IPS DF 4.7 (cell line): ENCODE measurements at regions not wholly inside any gene's neighbourhood (a gene's known extent, or its start where the extent isn't known, plus 50 kb on each side); places are given as distances from the start of the nearest gene placed in this dataset.

Source experiments
- DNase-seq: peaks from one replicate; pipeline ENCODE4 v3.0.0-alpha.2; 2013; ENCODE audit warnings: low spot score; ENCODE audit errors: extremely low read depth

DNA sequence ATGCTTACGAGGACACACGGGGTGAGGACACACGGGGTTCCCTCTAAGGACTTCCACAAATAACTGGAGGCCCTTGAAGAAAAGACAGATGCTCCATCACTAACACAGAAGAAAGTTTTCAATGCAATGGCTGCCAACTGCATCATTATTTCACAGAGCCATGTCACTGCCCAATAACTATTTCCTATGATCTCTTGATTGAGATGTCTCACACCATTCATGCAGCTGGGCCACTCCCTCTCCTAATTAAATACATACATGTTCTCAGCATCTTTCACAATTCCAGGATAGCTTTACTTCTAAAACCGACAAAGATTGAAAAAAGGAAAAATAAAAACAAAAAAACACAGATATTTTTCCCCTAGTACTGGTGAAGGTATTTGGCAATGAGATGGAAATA lies 650.8 kb downstream of the SEMA5A start:
- DNase-seq = no peak

DNA sequence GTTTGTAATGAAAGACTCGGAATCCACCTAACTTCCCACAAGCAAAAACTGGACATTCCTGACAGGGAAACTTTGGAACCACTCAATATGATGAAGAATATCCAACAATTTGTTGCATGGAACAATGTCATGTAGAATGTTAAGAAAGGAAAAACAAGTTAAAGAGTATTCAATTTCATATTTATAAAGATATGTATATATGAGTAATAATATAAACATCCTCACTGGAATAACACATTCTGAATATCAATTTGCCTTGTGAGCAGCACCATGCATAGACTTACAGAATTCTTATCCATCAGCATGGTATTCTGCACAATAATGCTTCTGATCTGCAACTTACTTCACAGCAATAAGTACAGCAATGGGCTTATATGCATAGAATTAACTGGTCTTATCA lies 650.3 kb downstream of the SEMA5A start:
- no peak for DNase-seq

- DNase-seq = no peak
These were observed 648.6 kb downstream of the SEMA5A start for GRCh38 chr5:8897316-8897715.

DNA sequence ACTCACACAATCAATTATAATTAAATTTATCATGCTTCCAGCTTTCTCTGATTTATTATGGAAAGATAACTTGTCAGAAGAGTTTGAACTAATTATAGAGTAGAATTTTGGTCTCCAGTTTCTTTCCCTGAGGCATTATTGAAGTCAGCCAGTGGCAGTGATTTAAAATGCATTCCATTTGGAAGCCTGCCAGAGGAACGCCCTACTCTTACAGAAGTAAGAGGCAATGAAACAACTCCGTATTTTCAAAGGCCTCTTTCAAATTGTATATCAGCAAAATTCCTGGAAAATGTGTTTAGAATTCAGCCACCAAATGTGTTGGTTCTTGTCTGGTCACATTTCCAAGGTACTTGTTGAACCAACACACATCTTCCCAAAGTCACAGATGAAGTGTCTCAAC lies 640.9 kb downstream of the SEMA5A start:
- DNase-seq = no peak

- no peak for DNase-seq
These were observed 639.4 kb downstream of the SEMA5A start for GRCh38 chr5:8906303-8906967.

- no peak for DNase-seq
These were observed 638.6 kb downstream of the SEMA5A start for GRCh38 chr5:8907168-8907868.

- DNase-seq = peak; percentile 44
These were observed 637.7 kb downstream of the SEMA5A start for GRCh38 chr5:8908055-8908683.

DNA sequence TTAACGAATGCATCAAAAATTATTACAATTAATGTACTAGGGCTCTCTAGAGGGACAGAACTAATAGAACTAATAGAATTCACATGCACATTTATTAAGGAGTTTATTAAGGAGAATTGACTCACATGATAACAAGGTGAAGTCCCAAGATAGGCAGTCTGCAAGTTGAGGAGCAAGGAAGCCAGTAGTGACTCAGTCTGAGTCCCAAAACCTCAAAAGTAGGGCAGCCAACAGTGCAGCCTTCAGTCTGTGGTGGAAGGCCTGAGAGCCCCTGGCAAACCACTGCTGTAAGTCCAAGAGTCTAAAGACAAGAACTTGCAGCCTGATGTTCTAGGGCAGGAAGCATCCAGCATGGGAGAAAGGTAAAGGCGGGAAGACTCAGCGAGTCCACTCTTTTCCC lies 633.8 kb downstream of the SEMA5A start:
- DNase-seq = no peak

GRCh38 chr5:8913522-8913921 lies 632.4 kb downstream of the SEMA5A start:
- no peak for DNase-seq

GRCh38 chr5:8919096-8919495 lies 626.8 kb downstream of the SEMA5A start:
- no peak for DNase-seq

- DNase-seq = no peak
These were observed 622.3 kb downstream of the SEMA5A start for GRCh38 chr5:8923526-8923925.

GRCh38 chr5:8924054-8924793 lies 621.7 kb downstream of the SEMA5A start:
- no peak for DNase-seq

DNA sequence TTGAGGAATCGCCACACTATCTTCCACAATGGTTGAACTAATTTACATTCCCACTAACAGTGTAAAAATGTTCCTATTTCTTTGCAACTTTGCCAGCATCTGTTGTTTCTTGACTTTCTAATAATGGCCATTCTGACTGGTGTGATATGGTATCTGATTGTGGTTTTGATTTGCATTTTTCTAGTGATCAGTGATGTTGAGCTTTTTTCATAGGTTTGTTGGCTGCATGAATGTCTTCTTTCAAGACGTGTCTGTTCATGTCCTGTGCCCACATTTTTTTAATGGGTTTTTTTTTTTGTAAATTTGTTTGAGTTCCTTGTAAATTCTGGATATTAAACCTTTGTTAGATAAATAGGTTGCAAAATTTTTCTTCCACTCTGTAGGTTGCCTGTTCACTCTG lies 615.9 kb downstream of the SEMA5A start:
- DNase-seq = no peak

GRCh38 chr5:8934455-8934854 lies 611.4 kb downstream of the SEMA5A start:
- no peak for DNase-seq

DNA sequence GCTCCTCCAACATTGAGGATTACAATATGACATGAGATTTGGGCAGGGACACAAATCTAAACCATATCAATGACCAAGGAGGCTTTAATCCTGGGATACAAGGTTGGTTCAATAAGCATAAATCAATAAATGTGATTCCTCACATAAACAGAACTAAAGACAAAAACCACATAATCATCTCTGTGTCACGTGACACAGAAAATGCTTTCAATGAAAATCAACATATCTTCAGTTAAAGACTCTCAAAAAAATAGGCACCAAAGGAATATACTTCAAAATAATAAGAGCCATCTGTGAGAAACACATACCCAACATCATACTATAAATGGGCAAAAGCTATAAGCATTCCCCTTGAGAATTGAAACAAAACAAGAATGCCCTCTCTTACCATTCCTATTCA lies 604.9 kb downstream of the SEMA5A start:
- no peak for DNase-seq

GRCh38 chr5:8943301-8943700 lies 602.6 kb downstream of the SEMA5A start:
- no peak for DNase-seq

GRCh38 chr5:8944005-8944404 lies 601.9 kb downstream of the SEMA5A start:
- no peak for DNase-seq

GRCh38 chr5:8945972-8946371 lies 599.9 kb downstream of the SEMA5A start:
- DNase-seq = no peak

GRCh38 chr5:8949908-8950307 lies 596.0 kb downstream of the SEMA5A start:
- no peak for DNase-seq

DNA sequence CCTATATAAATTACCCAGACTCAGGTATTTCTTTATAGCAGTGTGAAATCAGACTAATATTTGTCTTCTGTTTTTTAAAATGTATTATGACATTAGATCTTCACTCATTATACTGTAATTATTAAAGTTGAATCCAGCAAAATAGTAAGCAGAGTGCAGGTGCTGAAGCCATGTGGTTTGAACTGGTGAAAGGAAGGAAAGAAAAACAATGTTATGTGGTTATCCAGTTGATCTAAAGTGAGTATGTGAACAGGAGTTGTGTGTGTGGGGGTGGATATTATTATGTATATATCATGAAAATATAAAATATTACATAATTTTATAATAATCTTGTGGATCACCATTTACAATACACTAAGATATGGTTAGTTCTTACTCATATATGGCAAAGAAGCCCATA lies 593.7 kb downstream of the SEMA5A start:
- no peak for DNase-seq

DNA sequence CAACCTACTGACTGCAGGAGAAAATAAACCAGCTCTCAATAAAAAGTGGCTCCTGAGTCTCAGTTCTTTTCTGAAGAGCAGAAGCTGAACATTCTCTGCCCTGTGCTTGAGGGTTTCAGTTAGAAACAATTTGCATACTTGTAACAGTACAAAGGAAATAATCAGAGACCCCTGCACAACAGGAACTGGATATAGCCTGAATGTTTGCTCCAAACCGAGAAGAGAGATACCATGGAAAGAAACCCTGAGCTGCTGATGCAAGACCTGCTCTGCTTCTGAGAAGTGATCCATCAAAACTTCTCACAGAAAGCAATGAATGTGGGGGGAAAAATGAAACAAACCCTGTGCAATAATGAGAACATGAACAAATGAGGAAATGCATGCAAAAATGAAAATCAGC lies 592.9 kb downstream of the SEMA5A start:
- DNase-seq = no peak

GRCh38 chr5:8953911-8954438 lies 591.9 kb downstream of the SEMA5A start:
- no peak for DNase-seq
